GM18519 (cell line): ENCODE measurements at regions not wholly inside any gene's neighbourhood (a gene's known extent, or its start where the extent isn't known, plus 50 kb on each side); places are given as distances from the start of the nearest gene placed in this dataset.

Experiments used
- ATAC-seq: cut with Tn5 transposase; IDR thresholded peaks from one replicate; pipeline ENCODE4 v1.9.1; 2021; ENCODE audit warnings: mild to moderate bottlenecking, moderate library complexity; ENCODE audit not compliant: unreplicated experiment, low FRiP score

DNA sequence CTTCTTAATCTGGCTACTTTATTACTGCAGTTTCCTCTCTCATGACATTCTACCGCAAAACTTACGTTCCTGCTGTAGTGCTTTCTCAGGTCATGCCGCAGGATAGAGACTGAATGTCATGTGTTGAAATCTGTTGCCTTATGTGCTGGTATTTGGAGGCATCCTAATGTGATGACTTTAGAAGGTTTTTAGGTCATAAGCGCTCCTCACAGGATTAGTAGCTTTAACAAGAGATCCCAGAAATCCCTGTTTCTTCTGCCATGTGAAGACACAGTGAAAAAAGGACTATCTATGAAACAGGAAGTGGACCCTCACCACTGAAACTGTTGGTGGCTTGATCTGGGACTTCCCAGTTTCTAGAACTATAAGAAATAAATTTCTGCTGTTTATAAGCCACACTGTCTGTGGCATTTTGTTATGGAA is 209.3 kb downstream of the LACC1 start:
- no peak for ATAC-seq

DNA sequence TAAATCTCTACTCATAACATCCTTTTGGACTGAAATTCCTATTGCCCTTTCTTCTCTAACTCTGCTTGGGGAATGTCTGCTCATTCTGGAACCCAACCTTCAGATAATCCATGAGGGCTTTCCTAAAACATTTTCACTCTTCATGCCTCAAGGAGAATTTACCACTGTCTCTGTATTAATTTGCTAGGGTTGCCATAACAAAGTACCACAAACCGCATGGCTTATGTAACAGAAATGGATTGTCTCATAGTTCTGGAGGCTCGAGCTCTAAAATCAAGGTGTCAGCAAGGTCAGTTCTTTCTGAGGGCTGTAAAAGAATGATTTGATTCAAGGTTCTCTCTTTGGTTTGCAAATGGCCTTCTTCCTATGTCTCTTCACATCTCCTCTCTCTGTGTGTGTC is 209.7 kb downstream of the LACC1 start:
- ATAC-seq, result no peak

DNA sequence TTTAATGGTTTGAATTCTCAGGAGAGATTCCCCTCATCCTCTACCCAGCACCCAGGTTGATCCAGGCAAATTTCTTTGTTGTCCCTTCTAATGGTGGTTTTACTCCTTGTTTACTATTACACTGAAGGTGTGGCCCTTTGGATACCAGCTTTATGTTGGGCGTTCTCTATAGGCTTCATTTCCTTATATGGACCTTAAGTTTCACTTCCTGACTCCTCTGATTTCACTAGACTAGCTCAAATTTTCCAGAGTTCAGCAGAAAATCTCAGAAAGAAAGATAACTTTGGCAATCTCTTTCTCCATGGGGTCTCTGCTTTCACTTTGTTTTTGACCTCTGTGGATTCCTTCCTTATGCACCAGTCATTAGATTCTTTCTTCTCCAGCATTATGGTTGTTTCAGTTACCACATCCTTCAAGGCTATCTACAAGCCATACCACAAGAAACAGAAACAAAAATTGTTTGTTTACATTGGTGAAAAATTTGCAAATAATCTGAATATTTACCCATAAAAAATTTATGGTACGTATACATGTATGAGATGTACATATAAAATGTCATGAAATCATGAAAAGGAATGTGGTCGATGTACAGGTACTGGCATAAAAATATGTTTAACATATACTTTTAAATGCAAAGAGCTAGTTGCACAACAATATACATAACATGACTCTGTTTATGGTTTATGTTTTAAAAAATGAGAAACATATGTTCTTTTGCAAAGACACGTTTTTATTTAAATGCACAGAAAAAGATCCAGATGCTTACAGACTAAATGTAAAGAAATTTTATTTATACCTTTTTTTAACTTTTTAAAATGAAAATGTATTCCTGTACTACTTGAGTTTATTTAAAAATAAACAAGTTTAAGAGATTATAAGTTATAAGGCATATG is 212.6 kb downstream of the LACC1 start:
- no peak for ATAC-seq

DNA sequence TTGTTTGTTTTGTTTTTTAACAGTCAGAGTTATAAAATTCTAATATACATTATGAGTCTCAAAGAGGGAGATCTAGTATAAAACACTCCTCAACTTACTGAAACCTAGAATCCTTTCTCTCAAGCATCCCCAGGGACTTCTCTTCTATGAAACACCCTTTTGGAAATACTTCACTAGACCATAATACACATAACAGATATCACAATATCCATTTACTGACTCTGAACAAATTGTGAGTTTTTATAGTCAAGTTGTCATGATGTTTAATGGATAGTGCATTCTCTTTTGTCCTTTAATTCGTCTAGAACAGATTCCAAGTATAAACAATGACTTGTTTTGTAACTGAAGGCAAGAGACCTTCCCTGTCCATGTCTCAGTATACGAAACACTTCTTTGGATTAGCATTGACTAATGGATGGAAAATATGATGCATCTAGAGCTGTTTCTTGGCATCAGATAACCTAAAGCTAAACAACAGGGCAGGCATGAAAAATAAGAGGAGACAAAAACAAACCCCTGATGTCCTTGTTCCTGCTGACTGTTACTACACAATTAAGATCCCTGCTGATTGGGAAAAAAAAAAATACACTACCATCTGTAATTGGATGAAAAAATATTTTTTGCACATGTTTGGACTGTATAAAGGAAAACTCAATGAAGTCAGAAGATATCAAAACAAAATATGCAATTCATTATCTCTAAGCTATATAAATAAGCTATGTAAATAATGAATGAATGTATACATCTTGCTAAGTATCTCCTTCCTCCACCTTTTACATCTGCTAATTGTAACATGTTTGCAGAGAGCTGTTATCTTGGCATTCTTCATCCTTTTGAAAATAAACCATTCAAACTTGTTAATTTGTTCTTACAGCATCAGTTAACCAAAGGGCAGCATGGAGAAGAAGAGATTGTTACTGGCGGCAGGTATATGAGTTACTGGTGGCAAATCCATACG is 214.2 kb downstream of the LACC1 start:
- no peak for ATAC-seq

DNA sequence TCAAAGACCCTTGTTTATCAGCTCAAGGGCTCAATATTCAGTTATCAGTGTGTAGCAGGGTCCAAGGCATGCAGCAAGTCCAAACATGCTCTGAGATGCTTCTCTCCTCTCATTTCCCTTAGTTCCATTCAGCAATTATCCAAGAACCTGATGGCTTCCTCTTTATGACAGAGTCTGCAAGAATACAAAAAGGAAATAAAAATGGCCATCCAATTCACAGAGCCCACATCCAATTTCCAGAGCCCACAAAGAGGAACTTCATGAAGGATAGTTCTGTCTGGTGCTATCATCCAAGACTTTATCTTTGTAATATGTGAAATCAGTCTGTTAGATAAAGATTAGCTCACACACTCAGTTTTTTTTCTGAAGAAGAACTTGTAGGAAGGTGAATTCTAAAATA is 217.2 kb downstream of the LACC1 start:
- no peak for ATAC-seq

DNA sequence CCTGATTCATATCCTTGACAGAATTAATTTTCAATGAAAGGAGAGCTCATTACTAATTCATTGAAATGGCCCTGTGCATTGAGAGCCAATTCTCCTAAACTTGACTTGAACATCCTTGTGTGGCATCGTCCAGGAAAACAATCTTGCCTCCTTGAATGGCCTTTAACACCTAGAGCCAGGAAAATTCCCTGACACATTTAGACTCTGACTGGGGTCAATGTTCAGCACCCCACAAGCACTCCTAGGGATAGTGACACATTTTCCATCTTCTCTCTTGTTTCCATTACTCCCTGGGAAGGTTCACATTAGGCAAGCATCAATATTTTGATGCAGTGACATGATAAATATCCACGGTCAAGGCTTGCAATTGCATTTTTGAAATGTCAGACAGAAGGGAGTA is 218.9 kb downstream of the LACC1 start:
- no peak for ATAC-seq

DNA sequence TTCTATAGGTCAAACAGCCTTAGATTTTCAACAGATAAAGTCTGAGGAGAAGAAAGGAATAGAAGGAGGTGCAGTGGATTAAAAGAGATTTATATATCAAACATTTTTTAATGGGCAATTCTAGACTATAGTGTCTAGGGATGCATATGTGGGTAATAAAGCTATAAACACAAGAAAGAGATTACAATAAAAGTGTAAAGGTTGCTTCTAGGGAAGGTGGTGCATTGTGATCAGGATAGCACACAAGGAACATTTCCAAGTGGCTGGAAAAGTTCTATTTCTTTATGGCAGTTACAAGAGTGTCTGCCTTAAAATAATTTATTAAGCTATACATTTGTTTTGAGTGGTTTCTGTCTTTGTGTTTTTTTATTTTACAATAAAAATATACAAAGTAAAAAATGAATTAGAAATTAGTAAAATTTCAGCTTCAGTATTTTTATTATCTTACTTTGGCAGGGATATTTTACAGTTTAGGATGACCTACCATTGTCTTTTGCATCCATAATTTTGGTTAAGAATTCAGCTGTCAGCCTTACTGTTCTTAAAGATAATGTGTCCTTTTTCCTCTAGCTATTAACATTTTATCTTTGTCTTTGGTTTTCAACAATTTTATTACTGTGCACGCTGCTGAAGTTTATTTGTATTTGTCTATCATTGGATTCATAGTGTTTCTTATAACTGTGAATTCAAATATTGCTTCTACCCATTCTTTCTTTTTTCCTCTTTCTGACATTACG is 221.8 kb downstream of the LACC1 start:
- ATAC-seq, result no peak

DNA sequence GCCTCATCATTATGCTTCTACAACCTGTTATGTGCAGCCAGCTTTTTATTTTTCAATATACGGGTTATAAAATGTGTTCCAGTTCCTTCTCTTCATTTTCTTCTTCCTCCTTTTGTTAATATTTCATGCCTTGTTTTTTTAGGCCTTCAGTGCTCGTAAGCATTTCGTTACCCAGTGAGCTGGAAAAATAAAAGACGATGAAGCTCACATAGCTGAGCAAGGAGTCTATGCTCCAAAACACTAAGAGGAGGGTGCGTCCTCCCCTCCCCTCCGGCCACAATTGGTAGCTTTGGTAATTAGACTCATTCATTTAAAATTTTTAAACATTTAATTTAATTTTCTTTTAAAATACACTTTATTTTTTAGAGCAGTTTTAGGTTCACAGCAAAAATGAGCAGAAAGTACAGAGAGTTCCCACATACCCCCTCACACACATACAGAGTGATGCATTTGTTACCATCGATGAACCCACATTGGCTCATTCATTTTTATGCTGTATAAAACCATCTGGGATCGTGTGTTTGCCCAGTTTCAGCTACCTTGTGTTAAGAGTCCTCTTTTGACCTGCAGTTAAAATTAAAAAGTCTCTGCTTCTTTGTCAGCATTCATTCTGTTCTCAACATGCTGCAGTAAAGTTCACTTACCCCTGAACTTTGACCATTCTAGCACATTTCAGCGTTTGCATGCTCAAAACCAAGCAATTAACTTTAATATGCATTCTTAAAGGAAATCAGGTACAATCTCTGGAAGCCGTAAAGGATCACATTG is 223.9 kb downstream of the LACC1 start:
- no peak for ATAC-seq

DNA sequence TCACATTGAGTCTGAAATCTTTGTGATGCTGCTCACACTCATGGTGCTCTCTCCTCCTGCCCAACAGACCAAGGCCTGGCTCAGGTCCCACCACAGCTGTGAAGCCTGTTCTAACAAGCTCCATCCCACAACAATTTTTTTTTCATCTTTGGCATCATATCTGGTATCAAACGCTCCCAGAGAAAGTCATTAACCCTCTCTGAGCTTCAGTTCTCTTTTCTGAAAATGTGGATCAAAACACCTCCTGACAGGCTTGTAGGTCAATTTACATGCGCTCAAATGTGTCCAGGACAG is 224.4 kb downstream of the LACC1 start:
- ATAC-seq, result no peak

DNA sequence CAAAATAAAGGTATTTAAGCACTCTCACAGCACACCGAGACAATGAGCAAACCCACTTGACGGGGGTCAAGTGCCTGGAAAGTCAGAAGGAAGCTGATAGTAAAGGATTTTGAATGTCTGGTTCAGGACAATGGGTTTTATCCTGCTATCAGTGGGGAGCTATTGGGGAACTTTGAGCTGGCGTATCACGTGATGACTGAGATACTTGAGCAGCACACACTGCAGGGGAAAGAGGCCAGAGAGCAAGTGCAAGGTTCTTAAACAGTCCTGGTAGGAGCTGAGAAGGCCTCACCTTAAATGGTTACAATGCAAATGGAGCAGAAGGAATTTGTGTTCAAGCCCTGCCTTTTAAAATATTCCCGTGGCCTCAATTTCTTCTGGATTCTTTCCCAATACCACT is 225.3 kb downstream of the LACC1 start:
- no peak for ATAC-seq

DNA sequence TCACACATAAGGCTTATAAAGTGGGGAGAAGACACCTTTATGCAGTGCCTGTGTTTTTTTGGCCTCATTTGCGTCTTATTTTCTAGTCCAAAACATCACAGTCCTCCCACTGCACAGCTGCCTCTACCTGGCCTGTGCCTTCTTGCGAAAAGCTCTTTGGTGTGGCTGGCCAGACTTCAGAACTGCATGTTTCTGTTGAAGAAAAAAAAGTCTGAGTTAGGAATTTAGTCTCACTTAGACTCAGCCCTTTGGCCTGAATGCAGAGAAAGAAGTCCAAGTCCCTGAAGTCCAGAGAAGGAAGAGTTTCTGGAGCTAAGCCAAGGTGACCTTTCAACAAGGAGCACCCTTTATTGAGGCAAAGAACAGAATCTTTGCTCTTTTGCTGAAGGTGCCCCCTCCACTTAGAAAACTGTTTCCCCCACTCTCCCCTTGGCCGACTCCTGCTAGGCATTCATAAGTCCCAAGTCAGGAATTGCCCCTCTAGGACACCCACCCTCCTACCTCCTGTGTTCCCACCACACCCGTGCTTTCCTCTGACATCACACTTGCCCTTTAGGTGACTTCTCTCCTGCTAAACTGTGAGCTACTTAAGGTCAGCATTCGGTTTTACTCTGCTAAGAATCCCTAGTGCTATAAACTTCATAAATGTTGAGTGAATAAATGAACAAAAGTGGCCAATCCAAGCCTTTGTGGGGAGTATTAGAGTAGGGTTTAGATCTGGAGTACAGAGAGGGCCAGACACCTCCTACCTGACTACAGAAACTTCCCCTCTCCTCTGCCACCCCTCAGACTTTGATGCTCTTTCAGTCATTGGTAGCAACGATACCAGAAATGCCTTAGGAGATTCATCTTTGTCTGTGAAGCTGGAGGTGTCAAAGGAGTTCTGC is 226.8 kb downstream of the LACC1 start:
- no peak for ATAC-seq

DNA sequence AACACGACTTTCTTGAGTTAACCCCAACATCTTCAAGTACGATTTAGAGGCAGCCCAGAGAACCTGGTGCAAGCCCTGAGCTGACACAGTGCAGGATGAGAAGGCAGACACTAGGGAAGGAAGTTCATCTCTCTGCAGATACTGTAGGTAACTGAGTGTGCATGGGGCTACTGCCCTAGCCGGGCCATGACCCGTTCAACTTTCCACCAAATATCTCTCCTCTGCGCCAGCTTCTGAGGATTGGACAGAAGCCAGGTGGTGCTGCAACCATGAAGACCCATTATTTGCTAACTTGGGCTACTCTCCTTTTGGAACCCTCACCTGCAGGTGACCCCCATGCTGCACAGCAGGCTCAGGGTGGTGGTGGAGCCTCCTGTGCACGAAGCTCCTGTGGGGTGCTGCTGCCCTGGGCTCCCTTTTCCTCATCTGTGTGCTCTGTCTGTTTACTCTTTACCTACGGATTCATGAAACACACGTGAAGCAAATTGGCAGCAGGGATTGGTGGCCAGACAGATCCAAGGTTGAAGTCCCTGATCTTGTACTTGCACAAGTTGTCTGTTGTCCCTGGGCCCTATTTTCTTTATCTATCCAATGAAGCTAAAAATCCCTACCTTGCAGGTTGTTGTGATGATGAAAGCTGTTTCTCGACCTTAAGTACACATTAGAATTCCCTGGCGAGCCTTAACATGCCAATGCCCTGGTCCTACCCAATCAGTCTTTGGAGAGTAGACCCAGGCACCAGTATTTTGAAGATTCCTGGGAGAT is 227.8 kb downstream of the LACC1 start:
- no peak for ATAC-seq

DNA sequence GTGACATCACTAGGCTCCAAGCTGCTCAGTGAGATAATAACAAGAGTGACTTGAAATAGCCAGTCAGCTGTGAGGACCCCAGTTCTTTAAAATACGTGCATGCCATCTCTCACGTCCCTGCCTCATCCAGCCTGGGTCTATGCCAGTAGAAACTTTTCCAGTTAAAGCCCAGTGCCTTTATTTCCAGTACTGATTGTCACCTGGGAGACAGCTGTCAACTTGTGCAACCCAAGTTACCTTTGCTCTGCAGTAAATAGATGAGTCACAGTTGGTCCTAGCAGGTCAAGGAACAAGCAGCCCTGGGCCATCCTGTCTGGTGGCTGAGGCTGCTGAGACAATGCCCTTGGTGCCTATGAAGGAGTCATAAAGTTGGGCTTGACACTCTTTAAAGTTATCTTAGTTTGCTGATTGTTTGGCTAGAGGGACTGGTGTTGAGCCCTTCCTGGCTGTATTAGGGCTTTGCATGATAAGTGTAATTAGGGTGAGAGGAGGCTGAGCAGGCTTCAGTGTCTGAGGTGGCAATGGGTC is 228.7 kb downstream of the LACC1 start:
- ATAC-seq, result no peak

DNA sequence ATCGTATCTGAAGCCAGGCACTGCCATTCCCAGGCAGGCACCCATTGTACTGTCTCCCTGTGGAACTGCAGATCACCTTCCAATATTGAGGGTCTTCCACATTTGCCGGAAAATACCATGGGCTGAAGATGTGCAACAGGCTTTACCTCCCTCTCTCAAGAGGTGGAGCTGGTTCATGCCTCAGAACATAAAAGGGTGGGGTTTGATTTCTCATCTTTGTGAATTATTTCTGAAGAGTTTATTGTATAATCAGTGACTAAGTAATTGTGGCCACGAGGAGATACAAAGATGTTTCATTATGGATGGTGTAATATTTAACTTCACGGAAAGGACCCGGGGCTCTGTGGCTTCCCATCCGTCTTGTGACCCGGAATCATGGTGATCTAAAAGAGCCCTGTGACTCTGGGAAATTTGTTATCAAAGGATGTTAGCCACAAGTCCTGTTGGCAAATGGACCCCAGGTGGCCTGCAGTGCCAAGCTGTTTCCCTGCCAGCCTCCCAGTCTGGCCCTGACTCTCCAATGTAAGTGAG is 230.5 kb downstream of the LACC1 start:
- no peak for ATAC-seq

DNA sequence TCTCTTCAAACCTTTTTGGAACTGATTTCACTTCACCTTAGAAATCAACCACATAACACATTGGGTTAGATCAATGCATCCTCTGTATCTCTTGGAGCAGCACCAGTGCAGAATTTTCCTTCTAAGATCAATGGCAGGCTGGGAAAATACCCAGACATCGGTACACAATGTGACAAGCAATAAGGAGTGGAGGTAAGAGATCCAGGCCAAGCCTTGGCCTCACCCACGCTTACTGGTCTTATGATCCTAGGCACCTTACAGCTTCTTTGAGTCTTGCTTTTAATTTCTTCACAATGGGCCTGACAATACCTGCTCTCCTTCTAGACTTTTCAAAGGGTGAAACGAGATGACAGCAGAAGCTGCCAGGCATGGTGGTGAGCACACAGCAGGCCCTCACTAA is 232.0 kb downstream of the LACC1 start:
- no peak for ATAC-seq

DNA sequence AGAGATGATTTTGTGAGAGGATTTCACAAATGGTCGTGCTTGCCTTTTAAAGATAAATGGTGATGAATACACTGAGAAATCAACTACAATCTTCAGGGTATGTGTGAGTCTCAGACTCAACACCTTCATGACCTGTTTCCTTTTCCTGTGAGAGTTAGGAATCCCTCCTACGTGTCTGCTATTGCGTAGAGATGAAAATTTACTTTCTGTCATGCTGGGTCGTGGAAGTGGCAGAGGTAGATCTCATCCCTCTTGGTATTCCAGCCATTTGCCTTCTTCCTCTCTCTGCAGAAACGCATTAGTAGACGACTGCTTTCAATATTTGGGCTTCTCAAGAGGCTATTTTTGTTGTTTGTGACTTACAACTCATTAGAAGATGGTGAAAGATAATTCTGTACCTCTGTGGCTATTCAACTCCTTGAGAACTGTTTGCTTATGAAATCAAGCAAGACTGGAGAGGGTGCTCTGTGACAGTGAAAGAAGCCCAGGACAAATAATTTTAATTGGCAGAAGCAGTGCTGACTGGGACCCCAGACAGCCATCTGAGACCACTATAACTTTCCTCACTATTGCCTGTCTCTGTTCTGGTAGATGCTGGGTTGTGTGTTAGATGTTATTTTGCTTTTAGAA is 233.1 kb downstream of the LACC1 start:
- ATAC-seq, result no peak

DNA sequence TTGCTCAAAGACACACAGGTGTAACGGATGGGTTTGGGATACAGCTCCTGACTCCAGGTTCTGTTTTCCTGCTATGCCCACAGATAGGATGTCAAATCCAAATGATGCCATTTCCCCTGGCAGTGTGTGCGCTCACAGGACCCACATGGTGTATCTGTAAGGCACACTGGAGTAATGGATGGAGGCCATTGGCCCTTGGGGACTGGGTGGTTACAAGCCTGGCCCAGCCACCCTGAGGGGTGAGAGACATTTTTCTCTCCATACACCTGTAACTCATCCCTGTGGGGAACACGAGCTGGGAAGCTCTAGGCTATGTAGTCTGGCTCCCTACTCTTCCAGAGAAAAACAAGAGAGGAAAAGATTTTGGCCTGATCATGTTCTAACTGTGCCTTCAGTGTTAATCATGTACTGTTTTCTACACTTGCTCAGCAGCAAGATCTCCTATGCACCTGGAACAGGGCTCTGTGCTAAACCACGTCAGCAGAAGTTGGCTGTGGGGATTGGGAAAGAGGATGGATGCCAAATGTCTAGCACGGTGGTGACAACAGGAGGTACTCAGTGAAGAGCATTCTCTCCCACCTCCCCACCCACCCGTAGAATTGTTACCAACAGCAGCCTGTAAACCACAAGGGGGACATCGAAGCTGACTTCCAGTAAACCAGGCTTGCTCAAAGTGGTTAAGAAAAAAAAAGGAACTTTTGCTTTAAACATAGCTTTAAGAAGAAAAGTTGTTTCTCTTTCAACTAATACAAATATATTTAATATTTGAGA is 237.0 kb downstream of the LACC1 start:
- no peak for ATAC-seq
